HG03025 (cell line): ENCODE measurements at regions not wholly inside any gene's neighbourhood (a gene's known extent, or its start where the extent isn't known, plus 50 kb on each side); places are given as distances from the start of the nearest gene placed in this dataset.
"Not testable (repeated sequence)": the region's sequence is repeated elsewhere in the genome, so short reads cannot be mapped to it uniquely, and the experiment has no call there.

Experiments used
- ATAC-seq: cut with Tn5 transposase; IDR thresholded peaks from one replicate; pipeline ENCODE4 v1.9.1; 2021; ENCODE audit warnings: mild to moderate bottlenecking, moderate library complexity; ENCODE audit not compliant: unreplicated experiment, low FRiP score

DNA sequence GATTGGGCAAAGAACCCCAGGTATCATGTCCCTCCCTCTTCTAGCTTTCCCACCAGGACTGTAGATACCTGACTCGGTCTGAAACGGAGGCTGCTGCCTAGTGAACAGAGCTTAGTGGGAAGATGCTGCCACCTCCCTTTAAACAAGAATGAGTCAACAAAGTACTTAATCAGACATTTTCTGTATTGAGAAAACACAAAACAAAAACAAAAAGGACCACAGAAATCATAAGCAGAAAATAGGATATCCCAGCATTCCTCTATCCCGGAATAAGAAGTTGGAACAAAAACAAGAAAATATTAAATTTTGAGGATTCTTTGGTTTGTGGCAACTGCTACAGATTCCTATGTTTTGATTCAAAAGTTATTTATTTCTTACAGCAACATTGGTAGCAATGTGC lies 51.7 kb upstream of the COL8A1 start:
- ATAC-seq, result no peak

DNA sequence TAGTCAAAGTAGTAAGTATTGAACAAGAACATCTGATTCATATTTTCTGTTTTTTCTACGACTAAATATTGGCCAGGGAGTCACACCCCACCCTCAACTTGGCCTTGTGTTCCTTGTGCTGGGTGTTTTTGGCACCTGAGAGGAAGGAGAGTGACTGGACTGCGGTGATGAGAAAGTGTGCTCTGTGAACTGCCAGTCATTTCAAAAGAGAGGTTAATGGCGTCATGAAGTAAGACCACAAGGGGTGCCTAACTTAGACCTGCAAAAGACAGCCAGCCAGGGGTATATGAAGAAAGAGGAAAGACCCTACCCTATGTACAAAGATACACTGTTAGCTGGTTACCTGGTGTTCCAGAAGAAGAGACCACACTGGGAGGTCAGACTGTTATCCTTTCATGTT lies 58.4 kb upstream of the COL8A1 start:
- no peak for ATAC-seq

DNA sequence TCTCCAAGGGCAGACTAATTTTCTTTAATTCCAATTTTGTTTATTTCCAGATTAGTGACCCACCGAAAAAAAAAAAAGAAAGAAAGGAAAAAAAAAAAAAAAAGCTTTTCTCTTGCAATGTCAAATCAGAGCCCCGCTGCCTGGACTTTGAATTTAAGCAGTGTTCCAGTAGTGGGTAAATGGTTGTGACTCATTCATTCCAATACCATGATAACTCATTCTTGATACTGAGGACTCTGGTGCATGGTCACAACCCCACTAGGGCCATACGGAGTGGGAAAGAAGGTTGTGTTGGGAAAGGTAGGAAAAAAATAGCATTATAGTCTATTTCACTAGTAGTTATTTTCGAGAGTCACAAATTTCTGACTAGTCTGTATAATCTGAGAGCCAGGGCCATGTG lies 59.1 kb upstream of the COL8A1 start:
- no peak for ATAC-seq

DNA sequence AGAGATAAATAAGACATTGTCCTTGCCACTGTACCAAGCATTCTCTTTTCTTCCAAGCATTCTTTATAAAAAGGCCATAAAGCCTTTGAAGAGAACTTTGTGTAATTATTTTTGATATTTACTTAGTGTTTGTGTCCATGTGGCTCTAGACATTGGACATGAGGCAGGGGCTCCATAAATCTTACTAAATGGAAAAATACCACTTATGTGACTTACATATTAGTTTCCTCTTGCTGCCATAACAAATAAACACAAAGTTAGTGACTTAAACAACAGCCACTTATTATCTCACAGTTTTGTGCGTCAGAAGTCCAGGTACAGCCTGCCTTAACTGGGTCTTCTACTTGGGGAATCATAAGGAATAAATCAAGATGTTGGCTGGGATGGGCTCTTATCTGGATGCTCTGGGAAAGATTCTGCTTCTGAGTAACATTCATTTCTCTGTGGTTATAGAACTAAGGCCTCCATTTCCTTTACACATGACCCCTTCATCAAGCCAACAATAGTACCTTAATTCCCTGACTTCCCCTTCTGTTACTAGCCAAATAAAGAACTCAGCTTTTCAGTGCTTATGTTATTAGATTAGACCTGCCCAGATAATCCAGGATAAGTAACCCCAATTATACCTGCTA lies 59.9 kb upstream of the COL8A1 start:
- ATAC-seq, result no peak

DNA sequence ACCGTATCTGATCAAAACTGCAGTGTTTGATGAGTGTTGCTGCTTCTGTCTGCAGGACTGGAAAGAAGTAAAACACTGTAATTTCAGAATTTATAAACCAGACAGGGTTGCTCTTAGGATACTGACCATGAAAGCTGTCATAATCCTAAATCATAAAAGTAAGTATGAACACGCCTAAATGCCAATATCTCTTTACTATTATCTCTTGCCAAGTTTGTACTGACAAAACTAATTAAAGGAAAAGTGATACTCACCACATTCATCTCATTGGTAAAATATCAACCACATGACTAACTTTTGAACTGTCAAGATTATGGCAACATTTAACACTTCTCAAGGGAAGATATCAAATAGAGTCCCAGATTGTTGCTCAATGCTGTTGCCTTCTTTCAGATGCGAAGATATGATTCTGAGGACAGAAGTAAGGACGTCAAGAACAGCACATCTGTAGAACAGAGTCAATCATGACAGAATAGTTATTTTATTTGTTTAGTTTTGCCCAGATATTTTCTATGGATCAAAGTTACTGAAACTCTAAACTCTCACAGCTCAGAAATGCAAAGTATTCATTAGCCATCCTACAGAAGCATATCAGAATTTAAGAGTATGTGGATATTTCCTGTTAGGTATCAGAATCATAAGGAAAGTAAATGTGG lies 61.4 kb upstream of the COL8A1 start:
- no peak for ATAC-seq

DNA sequence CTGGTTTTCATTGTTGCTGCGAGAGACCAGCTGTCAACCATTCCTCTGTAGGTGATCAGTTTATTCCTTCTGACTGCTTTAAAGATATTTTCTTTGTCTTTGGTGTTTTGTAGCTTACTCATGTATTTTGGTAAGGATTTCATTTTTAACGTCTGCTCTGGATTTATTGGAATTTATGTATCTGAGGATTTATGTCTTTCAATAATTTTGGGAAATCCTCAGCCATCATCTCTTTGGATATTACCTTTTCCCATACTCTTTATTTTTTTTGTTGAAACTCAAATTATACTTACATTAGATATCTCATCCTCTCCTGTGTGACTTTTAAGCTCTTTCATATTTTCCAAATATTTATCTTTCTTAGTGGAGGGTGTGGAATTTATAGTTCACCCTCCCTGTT lies 62.7 kb upstream of the COL8A1 start:
- ATAC-seq, result no peak

DNA sequence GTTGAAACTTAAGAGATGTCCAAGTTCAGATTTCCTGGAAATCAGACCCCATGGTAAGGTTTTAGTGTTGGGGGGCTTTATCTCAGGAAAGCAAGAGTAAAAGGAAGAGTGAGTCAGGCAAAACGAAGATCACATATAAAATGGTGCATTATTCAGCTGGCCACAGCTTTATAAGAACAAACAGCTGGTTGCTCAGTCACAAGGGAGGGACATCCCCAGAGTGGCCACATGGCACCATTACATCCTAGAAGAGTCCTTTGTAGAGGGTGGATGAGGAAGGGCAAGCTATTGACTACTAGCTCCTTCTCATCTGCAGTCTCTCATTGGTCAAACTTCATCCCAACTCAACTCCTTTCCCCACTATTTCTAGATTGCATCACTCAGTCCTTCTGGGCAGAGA lies 68.3 kb upstream of the COL8A1 start:
- no peak for ATAC-seq

DNA sequence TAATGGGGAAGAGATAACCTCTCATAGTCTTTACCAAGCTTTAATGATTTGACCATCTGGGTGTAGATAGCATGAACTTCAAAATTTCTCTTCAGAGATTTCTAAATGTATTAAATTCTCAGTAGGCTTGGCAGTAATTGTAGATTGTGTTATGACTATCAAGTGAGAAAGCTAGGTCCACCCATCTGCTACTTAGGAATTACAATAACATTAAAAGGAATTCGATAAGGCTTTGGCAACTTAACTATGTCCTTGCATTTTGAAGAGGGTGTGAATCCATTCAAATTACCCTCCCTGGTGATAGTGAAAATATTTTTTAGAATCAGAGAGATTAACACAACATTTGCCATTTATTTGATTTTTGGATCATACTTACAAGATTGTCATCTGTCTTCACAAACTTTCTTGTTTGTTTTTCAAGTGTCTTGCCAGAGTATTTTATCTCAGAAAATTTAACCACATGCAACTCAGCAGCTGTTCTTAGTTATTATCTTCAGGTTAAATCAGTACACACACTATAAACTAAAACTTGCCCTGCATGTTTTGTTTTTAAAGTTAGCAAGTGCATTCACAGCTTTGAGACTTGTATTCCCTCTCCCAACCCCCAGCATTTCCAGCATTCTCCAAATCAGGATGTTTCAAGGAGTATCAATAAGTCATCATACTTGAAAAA lies 69.6 kb upstream of the COL8A1 start:
- ATAC-seq, result no peak

DNA sequence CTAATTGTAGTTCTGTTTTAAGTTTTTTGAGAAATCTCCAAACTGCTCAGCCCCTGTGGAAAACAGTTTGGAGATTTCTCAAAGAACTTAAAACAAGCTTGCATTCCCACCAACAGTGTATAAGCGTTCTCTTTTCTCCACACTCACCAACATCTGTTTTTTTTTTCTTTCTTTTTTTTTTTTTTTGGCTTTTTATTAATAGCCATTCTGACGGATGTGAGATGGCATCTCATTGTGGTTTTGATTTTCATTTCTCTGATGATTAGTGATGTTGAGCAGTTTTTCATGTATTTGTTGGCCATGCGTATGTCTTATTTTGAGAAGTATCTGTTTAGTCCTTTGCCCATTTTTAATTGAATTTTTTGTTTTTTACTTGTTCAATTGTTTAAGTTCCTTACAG lies 73.1 kb upstream of the COL8A1 start:
- no peak for ATAC-seq

DNA sequence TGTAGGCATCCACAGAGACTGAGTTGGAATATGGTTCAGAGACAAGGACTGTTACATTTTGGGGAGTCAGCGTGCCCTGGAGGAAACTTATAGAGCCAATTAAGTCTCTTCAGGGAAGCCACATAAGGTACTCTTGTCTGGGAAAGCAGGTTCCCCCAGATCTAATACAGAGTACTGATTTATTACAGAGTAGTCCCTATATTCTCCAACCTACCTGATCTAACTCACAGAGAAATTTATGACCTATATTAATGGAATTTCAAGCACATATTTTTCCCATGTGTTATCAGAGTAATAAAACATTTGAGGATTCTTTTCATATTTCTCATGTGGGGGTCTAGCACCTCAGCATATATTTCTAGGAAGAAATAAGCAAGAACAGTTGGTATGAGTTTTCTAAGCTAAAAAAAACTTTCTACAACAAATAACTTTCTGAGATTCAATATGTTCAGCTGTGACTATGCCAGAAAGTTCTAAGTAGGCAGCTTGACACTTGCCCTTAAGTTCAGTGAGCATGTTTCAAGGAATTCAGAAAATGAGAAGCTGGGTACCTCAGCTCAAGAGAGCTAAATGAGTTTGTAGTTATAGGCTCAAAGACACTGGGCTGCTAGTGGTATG lies 75.3 kb upstream of the COL8A1 start:
- no peak for ATAC-seq

DNA sequence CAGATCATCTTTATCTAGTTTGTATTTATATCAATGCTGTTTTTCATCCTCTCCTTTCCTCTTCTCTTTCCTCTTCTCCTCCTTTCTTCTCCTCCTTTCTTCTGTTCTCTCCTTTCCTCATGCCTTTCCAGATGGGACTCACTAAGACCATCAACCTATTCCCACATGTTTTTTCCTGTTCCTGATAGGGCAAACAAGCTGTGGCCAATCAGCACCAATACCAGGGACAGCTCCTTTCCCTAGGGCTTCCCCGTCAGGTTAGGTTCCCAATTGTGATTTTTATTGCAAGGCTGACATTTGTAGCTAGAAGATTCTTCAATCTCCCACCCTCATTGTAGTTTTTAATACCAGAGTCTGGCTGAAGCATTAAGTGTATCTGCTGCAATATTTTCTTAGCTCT lies 76.3 kb upstream of the COL8A1 start:
- no peak for ATAC-seq

DNA sequence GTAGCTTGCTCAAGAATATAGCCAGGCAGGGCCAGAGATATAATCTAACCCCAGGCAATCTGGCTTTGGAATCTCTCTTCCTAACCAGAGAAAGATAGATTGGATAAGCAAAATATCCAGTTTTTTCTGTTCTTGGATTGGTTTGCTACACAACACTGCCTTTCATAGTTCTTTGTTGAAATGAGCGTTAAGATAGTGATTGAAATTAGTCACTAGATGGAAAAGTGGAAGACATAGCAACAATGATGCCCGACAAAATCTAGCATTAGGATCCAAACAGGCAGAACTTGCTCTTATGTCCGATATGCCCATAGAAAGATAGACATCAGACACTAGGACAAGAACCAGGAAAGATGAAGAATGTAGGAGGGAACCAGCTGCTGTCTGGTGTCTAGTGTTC lies 77.3 kb upstream of the COL8A1 start:
- no peak for ATAC-seq

DNA sequence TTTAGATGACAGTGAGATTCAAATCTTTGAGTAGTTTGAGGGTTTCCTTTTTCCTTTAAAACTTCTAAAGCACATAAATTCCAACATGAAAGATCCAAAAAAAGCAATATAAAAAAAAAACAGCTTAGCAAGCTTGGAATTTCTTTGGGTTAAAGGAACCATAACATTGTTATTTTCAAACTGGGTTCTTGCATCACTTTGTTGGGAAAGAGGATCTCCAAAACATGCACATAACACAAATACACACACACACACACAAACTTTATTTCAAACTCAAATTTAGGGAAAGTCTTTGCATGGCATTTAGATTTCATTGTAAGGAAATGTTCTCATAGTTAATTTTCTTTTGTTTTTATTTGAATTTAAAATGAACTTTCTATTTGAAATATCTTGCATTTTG lies 79.2 kb upstream of the COL8A1 start:
- ATAC-seq, result no peak

DNA sequence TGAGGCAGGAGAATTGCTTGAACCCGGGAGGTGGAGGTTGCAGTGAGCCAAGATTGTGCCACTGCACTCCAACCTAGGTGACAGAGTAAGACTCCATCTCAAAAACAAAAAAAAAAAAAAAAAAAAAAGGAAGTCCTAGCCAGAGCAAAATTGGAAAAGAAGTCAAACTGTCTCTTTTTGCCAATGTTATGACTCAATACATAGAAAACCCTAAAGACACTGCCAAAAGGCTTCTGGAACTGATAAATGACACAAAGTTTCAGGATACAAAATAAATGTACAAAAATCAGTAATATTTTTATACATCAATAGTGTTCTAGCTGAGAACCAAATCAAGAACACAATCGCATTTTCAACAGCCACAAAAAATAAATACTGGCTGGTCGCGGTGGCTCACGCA lies 82.5 kb upstream of the COL8A1 start:
- not testable (repeated sequence) for ATAC-seq

DNA sequence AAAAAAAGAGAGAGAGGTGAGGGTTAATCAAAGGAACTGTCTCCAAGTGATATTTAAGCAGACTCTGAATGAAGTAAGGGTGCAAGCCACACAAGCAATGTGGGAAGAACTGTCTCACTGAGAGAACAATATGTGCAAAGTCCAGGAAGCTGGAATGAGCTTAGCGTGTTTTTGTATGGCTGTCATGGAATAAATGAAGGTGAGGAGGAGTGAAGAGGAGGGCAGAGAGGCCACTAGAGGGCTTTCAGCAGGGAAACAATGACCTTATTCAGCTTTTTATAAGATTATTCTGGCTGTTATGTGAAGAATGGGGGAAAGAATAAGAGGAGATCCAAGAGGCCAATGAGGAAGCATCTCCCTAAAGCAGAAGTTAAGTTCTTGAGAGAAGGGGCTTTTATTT lies 86.9 kb upstream of the COL8A1 start:
- no peak for ATAC-seq

DNA sequence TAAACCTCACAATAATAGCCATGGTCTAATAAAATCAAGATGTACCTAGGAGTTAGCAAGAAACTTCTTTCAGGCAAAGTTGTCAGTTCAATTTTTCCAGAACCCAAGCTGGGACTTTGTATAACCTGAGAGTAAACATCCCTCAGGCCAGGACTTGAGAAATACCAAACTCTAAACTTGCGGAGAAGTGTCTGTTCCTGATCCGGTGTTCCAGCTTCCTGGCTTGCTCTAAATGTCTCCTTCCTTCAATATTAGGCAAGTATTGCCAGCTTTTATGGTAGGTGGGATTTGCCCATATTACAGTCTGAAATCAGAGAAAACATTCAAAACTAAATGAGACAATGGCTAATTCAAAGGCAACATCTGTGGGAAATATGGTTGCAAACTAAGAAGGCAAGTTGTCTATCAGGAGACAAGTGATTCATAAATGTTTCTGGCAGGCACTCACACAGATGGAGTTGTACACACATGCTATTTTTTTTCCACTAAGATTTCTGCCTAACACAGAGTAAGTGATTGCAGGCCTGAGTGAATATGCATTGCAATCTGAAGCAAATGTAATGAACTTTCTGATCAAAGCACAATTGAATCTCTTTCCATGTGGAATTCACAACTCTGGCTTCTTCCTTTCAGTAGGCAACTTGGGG lies 88.3 kb upstream of the COL8A1 start:
- no peak for ATAC-seq

DNA sequence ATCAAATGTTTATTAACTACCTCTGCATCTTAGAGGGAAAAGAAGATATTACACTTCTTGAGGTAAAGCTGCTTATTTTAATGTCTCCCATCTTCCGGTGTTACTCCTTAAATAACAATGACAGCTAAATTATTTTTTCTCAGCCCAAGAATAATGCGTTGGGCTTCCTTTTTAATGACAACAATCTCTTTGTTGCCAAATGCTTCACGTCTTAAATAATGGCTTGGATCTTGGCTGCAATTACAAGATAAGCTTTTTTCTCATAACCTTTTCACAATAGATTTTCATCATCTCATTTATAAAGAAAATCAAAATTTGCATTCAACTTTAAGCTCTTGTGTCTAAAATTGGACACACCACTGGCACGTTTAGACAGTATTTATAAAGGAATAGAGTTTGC lies 89.2 kb upstream of the COL8A1 start:
- ATAC-seq, result no peak

DNA sequence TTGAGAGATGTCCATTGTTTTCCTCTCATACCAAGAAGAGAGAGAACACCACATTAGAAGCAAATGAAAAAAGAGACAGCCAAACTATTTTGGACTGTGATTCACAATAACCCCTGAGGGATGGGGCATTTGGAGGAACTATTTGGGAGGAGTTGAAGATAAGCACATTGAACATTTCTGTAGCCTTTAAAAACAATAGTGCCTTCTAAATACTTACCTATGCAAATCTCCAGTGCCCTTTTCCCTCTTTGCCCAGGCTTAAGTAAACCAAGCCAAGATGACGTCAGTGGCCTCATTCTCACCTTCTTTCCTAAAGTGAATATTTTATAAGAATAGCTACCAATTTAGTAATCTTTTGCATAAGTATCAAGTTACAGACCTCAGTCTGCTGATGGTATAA lies 89.7 kb upstream of the COL8A1 start:
- no peak for ATAC-seq

DNA sequence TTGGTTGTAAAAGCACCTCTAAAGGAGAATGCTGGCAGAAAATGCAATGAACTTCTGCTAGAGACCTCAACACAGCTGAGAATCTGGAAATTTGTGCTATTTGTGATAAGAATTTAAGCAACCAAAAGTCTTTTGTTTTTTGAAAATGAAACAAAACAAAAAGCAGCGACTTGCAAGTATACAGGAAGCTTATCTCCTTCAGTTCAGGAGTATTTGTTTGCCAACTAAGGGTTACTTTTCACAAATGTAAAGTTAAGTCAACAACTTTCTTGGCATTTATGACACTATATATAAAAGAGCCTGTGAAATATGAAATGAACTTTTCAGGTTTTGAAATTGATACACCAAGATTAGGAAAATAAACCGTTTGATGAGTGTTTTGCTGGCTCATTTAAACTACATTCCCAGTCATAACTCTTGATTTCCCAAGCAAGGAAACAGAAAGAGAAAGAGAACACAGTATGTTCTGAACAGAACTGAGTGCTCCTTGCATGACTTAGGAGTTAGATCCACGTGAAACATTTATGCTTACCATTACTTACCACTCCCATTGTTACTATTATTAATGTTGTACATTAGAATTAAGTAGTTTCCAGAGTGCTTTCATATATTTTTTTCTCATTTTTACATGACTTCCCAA lies 92.3 kb upstream of the COL8A1 start:
- no peak for ATAC-seq

DNA sequence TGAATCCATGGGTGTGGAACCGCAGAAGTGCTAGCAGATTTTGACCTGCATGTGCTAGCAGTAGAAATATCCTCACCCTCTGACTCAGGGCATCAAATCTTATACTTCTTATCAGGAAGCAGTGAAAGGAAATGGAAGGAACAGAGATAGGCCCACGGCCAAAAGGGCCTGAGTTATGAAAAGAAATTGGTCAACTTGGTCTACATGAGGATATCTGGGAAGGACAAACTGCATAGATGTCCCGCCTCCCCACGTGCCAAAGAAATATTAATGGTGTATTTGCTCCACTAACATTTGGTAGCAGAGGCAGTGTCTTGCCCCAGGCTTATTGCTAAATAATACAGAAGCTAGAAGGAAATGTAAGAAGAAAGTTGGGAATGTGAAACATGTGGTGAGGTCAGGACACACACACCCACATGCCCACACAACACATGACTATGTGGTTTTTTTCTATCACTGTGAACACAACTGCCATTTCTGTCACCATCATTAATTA lies 93.6 kb upstream of the COL8A1 start:
- ATAC-seq, result no peak

DNA sequence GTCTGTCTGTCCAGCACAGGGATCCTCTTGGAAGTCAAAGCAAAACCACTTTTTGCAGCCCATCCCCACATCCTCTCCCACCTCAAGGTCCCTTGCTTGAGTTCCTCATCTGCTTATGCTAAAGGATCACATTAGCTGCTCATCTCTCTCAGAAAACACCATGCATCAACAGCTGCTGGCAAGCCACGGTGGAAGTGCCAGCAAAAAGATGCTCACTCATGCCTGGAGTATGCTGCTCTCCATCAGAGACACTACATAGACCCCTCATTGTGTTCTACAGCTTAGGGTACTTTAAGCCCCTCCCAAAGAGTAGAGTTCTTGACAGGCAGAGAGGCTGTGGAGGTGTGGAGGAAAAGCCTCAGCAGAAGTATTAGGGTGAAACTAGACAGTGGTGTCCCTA lies 94.6 kb upstream of the COL8A1 start:
- no peak for ATAC-seq
